ENCODE measurements at regions not wholly inside any gene's neighbourhood (a gene's known extent, or its start where the extent isn't known, plus 50 kb on each side); places are given as distances from the start of the nearest gene placed in this dataset.
"Not testable (repeated sequence)": the region's sequence is repeated elsewhere in the genome, so short reads cannot be mapped to it uniquely, and the experiment has no call there.

DNA sequence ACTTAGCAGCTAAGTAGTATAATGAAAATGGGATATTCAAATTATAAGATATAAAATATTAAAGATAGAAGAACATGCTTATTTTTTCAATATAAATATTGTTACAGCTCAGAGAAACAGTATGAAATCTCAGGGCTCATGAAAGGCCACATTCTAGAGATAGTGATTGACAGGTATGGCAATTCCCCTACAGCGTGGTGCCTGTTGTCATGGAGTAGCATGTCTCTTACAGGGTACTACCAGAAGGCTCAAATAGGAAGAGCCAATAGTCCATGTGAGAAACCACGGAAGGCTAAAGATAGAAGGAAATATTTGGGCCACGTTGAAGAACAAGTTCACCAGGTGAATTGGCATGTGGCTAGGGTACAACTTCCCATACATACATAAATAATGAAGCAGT, 522.9 kb upstream of the ZNF337 start:
- CTCF ChIA-PET, POLR2A ChIA-PET: not testable (repeated sequence)

DNA sequence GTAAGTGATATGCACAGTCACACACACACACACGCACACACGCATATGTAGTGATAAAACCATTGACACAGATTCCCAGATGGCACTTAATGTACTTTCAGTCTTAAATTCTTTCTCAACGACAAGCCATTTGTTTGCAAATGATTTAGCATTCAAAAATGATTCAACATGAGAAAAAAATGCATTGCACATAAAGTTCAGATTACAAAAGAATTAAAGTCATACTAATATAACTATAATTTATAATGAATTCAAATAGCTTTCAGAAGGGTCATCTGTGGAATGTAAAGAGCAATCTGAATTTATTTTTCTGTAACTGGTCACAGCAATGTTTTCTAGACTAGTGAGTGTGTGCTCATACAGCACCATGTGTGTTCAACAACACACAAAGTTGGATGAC, 521.6 kb upstream of the ZNF337 start:
- ChIA-PET CTCF (no interaction called here), POLR2A (no interaction called here)

DNA sequence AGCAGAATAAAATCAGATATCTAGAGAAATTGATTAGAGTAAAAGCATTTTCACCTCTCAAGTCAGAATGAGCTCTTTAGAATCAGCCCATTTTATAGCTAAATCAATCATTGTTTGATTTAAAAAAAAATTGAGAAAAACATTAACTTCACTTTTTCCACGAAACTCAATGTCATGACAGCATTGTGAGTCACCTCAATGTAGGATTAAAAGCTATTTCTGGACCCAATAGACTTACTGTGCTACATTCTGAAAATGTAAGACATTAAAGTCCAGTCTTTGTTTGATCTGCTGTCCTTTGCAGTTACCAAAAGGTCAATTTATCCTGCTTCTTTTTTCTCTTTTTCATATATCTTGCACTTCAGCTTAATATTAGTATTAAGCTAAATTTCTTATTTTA, 519.4 kb upstream of the ZNF337 start:
- POLR2A ChIA-PET = no interaction called here
- CTCF ChIA-PET = no interaction called here

DNA sequence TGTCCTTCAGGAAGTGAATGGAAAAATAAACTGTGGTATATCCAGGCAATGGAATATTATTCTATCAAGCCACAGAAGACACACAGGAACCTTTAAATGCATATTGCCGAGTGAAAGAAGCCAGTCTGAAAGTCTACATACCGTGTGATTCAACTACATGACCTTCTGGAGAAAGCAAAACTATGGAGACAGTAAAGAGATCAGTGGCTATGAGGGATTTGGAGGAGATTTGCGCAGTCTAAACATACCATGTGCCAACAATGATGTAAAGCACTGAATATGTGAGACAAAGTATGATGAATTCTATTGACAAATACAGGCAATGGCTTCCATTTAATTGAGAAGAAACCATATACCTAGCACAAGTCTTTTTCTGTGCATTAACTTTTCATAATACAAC, 518.3 kb upstream of the ZNF337 start:
- POLR2A ChIA-PET = no interaction called here
- CTCF ChIA-PET = no interaction called here

GRCh38 chr20:26209171-26209941, 512.7 kb upstream of the ZNF337 start:
- POLR2A ChIA-PET = no interaction called here

DNA sequence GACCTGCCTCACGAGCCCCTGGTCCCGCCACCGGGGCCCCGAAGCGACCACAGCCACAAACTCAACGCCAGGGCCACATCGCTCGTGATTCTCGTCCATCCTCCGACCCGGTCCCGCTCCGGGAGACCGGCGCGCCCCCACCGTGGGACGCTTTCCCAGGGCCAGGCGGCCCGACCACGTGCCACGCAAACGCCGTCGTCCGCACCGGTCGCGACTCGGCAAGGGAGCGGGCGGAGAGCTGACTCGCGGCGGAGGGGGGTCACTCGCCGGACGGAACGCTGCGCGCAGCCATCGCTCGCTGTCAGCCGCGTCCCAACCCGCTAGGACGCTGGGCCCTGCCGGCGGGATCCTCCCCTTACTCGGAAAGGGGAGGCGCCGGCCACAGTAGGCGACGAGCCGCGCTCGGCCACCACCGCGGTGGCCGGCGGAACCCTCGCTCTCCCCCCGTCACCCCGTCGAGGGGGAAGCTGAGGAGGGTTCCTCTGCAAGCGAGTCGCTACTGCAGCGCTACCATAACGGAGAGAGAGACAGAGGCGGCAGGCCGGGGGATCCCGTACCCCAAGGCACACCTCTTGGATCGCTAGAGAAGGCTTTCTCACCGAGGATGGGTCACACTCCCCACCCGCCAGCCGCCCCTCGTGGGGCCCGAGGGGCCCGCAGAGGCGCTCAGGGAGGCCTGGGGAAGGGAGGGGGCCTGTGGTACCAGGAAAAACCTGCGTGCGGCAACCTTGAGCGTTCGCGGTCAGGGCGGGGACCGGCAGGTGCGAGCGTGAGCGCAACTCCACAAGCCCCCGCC, 511.8 kb upstream of the ZNF337 start:
- POLR2A ChIA-PET = no interaction called here
- CTCF ChIA-PET = no interaction called here

More at GRCh38 chr20:26209171-26209941, 512.7 kb upstream of the ZNF337 start:
- CTCF ChIA-PET = no interaction called here

DNA sequence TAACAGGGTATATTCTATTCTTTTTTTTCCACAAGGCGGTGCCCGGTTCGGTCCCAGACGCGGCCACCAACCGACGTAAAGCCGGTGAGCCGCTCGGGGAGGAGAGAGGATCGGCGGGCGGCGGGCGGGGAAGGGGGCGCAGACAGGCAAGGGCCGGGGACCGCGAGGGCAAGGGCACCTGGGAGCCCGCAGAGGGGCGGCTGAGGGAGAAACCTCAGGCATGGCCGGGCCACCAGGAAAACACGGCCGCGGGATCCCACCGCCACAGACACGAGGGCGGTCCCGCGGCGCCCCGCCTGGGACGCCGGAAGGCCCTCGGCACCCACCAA, 511.3 kb upstream of the ZNF337 start:
- CTCF ChIA-PET, POLR2A ChIA-PET: not testable (repeated sequence)

DNA sequence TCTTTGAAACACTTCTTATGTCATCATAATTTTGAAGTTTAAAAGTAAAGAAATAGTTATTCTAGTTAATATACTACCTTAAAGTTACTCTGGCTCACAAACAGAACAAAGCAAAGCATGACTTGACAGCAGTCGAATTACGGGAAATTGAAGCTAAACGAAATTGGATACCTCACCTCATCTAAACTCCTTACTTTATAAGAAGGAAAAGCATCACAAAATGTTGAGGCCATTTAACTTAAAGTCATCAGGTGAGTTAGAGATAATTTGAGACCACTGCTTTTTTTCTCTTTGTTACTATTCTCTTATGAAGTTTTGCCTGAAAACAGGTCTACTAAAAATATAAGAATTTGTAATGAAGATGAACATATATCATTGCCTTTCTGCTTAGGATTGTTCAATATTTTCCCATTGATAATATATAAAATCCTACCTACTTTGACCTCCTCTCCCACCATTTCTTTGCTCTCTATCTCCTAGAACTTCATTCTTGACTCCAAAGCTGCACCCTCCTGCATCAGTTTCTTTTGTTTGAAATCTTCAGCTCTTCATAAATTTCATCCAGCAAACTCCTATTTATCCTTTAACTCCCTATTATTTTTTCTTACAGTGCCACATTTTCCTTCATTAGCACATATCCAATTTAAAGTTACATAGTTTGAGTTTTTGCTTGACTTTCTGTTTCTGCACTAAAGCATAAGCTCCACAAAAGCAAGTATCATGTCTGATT, 510.7 kb upstream of the ZNF337 start:
- POLR2A ChIA-PET = no interaction called here
- CTCF ChIA-PET = no interaction called here

GRCh38 chr20:26205350-26205749, 508.7 kb upstream of the ZNF337 start:
- POLR2A ChIA-PET = no interaction called here

DNA sequence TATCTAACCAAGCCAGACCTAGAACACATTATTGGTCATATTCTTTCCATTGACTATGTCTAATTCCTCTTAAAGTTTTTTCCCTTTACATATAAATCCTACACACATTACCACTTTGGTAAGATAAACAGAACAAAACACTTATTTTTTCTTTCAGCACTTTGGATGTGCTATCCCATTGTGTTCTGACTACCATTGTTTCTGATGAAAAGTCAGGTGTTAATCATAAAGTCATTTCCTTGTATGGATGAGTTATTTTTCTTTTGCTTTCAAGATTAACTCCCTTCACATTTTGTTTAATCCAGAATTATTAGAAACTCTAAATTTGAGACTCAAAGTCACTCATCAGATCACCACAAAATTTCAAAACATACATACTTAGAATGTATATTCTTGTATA, 504.4 kb upstream of the ZNF337 start:
- CTCF ChIA-PET, POLR2A ChIA-PET: not testable (repeated sequence)

More at GRCh38 chr20:26205350-26205749, 508.7 kb upstream of the ZNF337 start:
- CTCF ChIA-PET = no interaction called here

GRCh38 chr20:26187329-26187728, 490.7 kb upstream of the ZNF337 start:
- CTCF ChIA-PET, POLR2A ChIA-PET: not testable (repeated sequence)

DNA sequence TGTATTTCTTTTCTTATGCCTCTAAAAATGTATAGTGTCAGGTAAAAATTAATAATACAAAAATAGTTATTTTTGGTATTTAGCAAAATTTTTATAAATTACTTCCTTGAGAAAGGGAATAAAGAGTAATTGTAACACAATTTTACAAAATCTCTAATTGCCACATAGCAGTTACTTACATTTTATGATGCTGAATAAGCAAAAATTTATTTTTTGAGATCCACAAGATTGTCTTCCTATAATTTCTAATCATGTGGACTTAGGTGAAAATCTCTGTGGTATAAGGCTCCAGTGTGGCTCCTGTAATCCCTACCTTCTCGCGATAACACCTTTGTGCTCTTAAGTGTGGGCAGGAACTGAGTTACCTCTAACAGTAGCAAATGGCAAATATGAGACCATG, 487.1 kb upstream of the ZNF337 start:
- CTCF ChIA-PET = not testable (repeated sequence)

GRCh38 chr20:26181364-26181763, 484.7 kb upstream of the ZNF337 start:
- CTCF ChIA-PET, POLR2A ChIA-PET: not testable (repeated sequence)

More for the DNA sequence above, 487.1 kb upstream of the ZNF337 start:
- POLR2A ChIA-PET = not testable (repeated sequence)

DNA sequence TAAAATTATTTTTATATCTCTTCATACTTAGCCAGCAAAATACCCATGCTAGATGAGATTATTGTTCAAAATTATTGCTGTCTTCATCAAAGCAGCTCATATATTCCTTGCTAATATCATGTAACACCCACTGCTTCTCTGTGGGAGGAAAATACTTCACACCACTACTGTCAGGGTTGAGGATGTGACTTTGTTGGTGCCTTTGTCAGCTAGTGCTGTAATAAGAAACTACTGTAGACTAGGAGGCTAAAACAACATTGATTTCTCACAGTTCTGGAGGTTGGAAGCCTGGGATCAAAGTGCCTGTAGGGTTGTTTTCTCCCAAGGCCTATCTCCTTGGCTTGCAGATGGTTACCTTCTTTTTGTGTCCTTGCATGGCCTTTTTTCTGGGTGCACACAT, 475.2 kb upstream of the ZNF337 start:
- CTCF ChIA-PET, POLR2A ChIA-PET: not testable (repeated sequence)

DNA sequence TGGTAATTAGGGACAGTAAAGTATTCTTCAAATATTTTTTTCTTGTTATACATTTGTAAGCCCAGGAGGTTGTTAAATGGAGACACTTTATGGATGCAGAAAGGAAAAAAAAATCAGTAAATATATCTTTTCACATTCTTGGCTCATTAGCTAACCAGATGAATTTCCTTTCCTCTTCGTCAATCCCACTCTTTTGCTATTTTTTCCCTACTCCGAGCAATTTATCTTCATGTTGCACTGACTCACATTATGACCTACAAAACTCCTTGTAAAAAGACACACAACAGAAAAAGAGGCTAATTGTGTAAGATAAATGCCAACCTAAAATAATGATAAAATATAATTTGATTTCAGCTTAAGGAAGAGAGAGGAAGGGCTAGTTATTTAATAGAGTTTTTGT, 472.9 kb upstream of the ZNF337 start:
- POLR2A ChIA-PET = no interaction called here
- CTCF ChIA-PET = no interaction called here

GRCh38 chr20:26167499-26167898, 470.8 kb upstream of the ZNF337 start:
- POLR2A ChIA-PET = no interaction called here
- CTCF ChIA-PET = no interaction called here

DNA sequence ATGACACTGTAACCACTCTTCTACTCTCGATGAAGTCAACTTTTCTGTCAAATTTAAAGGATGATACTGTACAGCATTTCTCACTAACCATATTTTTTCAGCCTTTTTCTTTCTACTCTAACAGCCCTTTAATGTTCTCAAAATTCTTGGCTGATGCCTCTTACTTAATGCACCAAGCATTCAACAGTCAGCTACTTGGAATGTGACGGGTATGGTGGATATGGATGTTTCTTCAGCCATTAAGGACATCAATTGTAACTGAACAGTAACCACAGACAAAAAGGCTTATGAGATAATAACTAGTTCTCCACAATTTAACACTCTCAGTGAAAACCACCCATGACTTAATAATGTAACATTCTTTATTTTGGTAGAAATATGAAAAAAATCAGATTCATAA, 467.2 kb upstream of the ZNF337 start:
- ChIA-PET CTCF (no interaction called here), POLR2A (no interaction called here)

GRCh38 chr20:26163151-26163550, 466.5 kb upstream of the ZNF337 start:
- CTCF ChIA-PET, POLR2A ChIA-PET: not testable (repeated sequence)

DNA sequence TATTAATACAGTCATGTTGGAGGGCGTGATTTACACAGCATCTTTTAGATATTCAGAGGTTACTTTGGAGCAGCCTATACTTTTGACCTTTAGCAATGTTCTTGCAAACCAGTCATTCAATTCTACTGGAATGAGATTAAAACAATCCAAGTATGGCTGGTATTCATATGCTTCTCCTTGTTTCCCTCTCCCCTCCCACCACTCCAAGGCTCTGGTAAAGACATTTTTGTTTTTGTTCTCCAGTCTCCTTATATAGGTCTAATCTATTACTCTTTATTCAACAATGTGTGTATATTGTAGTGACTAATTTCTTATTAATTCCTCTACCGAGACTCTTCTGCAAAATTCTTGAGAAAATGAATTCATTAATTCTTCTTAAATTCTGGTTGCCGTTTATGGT, 465.1 kb upstream of the ZNF337 start:
- POLR2A ChIA-PET, CTCF ChIA-PET: not testable (repeated sequence)

GRCh38 chr20:26160916-26161315, 464.3 kb upstream of the ZNF337 start:
- CTCF ChIA-PET, POLR2A ChIA-PET: not testable (repeated sequence)

- POLR2A ChIA-PET = no interaction called here
- CTCF ChIA-PET = no interaction called here
Measured at GRCh38 chr20:26154224-26154623, 457.6 kb upstream of the ZNF337 start.
